ENCODE measurements at regions not wholly inside any gene's neighbourhood (a gene's known extent, or its start where the extent isn't known, plus 50 kb on each side); places are given as distances from the start of the nearest gene placed in this dataset.

- no peak overlapping the region for H3K9ac ChIP-seq (ENCODE audit: low read depth in 2 of 2, low read length in 2 of 2)
- no peaks in the 10 kb centered on the region for H3K4me1 ChIP-seq
- H3K27ac ChIP-seq = no peak overlapping the region
- H3K27me3 ChIP-seq = no peaks in the 10 kb centered on the region
- H3K4me3 ChIP-seq = no peak overlapping the region
- intact Hi-C loops (cut with DNase I) = no loop called here
- H3K9me3 ChIP-seq = no peaks in the 10 kb centered on the region
- no peak for DNase-seq
- no peak for TF ChIP-seq CTCF (IDR thresholded peaks at IDR 0.05)
- H3K36me3 ChIP-seq = no peaks in the 10 kb centered on the region
Observed at GRCh38 chr2:18467749-18468360, 92.6 kb downstream of the RDH14 start.

- Histone ChIP-seq H3K27ac (no peak overlapping the region), H3K4me3 (no peak overlapping the region), H3K9ac (ENCODE audit: low read depth in 2 of 2, low read length in 2 of 2) (no peak overlapping the region), H3K9me3 (no peaks in the 10 kb centered on the region), H3K4me1 (no peaks in the 10 kb centered on the region), H3K36me3 (no peaks in the 10 kb centered on the region), H3K27me3 (no peaks in the 10 kb centered on the region)
- intact Hi-C loops (cut with DNase I) = no loop called here
- TF ChIP-seq CTCF (IDR thresholded peaks at IDR 0.05) = no peak
- DNase-seq = no peak
Observed at GRCh38 chr2:18465979-18466378, 94.5 kb downstream of the RDH14 start.

- DNase-seq = no peak
- intact Hi-C loops (cut with DNase I) = no loop called here
- no peak overlapping the region for H3K4me3 ChIP-seq
- H3K27me3 ChIP-seq = no peaks in the 10 kb centered on the region
- no peak overlapping the region for H3K9ac ChIP-seq (ENCODE audit: low read depth in 2 of 2, low read length in 2 of 2)
- H3K4me1 ChIP-seq = no peaks in the 10 kb centered on the region
- H3K27ac ChIP-seq = no peak overlapping the region
- no peaks in the 10 kb centered on the region for H3K36me3 ChIP-seq
- no peak for TF ChIP-seq CTCF (IDR thresholded peaks at IDR 0.05)
- no peaks in the 10 kb centered on the region for H3K9me3 ChIP-seq
Observed at GRCh38 chr2:18464913-18465312, 95.5 kb downstream of the RDH14 start.

DNA sequence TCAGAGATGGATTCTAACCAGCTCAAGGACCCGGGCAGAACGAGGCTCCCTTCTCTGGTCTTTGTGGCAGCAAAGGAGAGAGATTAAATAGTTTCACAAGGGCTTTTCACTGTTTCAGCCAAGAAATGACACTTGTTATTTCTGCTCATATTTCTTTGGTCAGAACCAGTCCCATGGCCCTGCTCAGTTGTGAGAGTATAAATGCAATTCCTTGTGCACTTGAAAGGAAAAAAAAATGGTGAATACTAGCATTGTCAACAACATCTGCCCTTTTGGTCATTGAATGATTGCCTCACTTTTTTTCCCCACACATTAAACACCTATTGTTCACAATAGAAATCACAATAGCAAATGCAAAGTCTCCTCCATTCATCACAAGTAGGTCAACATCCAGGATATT, 104.4 kb downstream of the RDH14 start:
- no peaks in the 10 kb centered on the region for H3K9me3 ChIP-seq
- DNase-seq = no peak
- no peak overlapping the region for H3K4me3 ChIP-seq
- no peaks in the 10 kb centered on the region for H3K27me3 ChIP-seq
- H3K9ac ChIP-seq (ENCODE audit: low read depth in 2 of 2, low read length in 2 of 2) = no peak overlapping the region
- TF ChIP-seq CTCF (IDR thresholded peaks at IDR 0.05) = no peak
- H3K27ac ChIP-seq = no peak overlapping the region
- intact Hi-C loops (cut with DNase I) = no loop called here
- no peaks in the 10 kb centered on the region for H3K4me1 ChIP-seq
- H3K36me3 ChIP-seq = no peaks in the 10 kb centered on the region

- Histone ChIP-seq H3K4me1 (no peaks in the 10 kb centered on the region), H3K27me3 (no peaks in the 10 kb centered on the region), H3K9ac (ENCODE audit: low read depth in 2 of 2, low read length in 2 of 2) (no peak overlapping the region), H3K27ac (no peak overlapping the region), H3K36me3 (no peaks in the 10 kb centered on the region), H3K9me3 (no peaks in the 10 kb centered on the region), H3K4me3 (no peak overlapping the region)
- no peak for DNase-seq
- no peak for TF ChIP-seq CTCF (IDR thresholded peaks at IDR 0.05)
- intact Hi-C loops (cut with DNase I) = no loop called here
Observed at GRCh38 chr2:18455236-18455862, 105.1 kb downstream of the RDH14 start.

All from colonic mucosa (tissue), 4 donors.